Testis (tissue), 2 donors: ENCODE measurements at regions not wholly inside any gene's neighbourhood (a gene's known extent, or its start where the extent isn't known, plus 50 kb on each side); places are given as distances from the start of the nearest gene placed in this dataset.

ENCODE experiments used
- DNase-seq: peaks from one replicate; pipeline ENCODE4 v3.0.0-alpha.2; 2019
- H3K27ac ChIP-seq, 2 donors: fragments of 200-600 bp; sonication (generic); one replicate each; pipeline ENCODE4 v1.5.1; 2019
- H3K27me3 ChIP-seq: fragments of 200-600 bp; sonication (generic); one replicate; pipeline ENCODE4 v1.5.1; 2019
- H3K36me3 ChIP-seq: fragments of 200-600 bp; sonication (generic); one replicate; pipeline ENCODE4 v1.5.1; 2017; ENCODE audit warnings: low read depth; ENCODE audit errors: missing control alignments
- H3K4me1 ChIP-seq: fragments of 200-600 bp; sonication (generic); one replicate; pipeline ENCODE4 v1.5.1; 2019
- H3K4me3 ChIP-seq, 2 donors: fragments of 200-600 bp; sonication (generic); one replicate each; pipeline ENCODE4 v1.5.1; 2017 to 2019
- H3K9me3 ChIP-seq: fragments of 200-600 bp; sonication (generic); one replicate; pipeline ENCODE4 v1.5.1; 2017
- POLR2A ChIP-seq: fragments of 450-650 bp; IDR thresholded peaks from one replicate; pipeline ENCODE4 v1.6.1; 2017; ENCODE audit warnings: antibody characterized with exemption, mild to moderate bottlenecking, moderate library complexity
- WGBS, 2 donors: methylation state at CpG; one replicate each; pipeline ENCODE4 v1.1.5; 2018; 5-methylcytosine and 5-hydroxymethylcytosine counted together
- intact Hi-C: fragments of 100-400 bp; cut with DNase I; formaldehyde crosslinking; loops from one replicate; pipeline ENCODE4 v1.15.1; 2023; ENCODE audit warnings: low total_unique reads
- TF ChIP-seq, protein P1 (sequence below), 3 experiments: fragments of 450-650 bp in 2 of 3; fragments of 200-600 bp in 1 of 3; sonication (generic) in 1 of 3; IDR thresholded peaks; one replicate each; pipeline ENCODE4 v1.5.1; 2016 to 2019; ENCODE audit warnings: antibody characterized with exemption in 3 of 3, mild to moderate bottlenecking in 2 of 3, moderate library complexity in 1 of 3

DNA sequence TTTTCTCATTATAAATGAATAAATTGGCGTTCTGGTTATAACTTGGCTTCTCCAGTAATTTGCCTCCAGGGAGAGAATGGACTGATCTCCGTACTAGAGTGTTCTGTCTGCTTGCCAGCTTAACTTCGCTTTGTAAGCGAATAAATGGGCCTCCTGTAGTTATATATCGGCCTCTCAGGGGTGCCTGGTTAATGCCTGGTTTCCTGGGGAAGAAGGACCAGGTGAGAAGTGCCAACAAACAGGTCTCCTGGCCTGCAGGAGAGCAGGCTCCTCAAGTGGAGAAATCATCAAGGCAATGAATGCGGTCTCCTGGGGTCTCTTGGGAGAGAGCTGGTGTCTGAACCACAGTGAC, 107.4 kb upstream of the SERBP1 start:
- TF ChIP-seq POLR2A, result no peak
- TF ChIP-seq, protein P1, sequence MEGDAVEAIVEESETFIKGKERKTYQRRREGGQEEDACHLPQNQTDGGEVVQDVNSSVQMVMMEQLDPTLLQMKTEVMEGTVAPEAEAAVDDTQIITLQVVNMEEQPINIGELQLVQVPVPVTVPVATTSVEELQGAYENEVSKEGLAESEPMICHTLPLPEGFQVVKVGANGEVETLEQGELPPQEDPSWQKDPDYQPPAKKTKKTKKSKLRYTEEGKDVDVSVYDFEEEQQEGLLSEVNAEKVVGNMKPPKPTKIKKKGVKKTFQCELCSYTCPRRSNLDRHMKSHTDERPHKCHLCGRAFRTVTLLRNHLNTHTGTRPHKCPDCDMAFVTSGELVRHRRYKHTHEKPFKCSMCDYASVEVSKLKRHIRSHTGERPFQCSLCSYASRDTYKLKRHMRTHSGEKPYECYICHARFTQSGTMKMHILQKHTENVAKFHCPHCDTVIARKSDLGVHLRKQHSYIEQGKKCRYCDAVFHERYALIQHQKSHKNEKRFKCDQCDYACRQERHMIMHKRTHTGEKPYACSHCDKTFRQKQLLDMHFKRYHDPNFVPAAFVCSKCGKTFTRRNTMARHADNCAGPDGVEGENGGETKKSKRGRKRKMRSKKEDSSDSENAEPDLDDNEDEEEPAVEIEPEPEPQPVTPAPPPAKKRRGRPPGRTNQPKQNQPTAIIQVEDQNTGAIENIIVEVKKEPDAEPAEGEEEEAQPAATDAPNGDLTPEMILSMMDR (IDR thresholded peaks at IDR 0.05), result no peak
- intact Hi-C loops, result loop anchor here (10.0 kb wide), 1 partner anchor 147 kb away; the partner anchor contains the start of gene GADD45A
- 53 to 57% methylated on average over 6 of the region's 6 CpGs for WGBS, 2 donors
- Histone ChIP-seq H3K9me3 (no peaks in the 10 kb centered on the region), H3K4me3 (no peak overlapping the region), H3K36me3 (no peaks in the 10 kb centered on the region), H3K4me1 (no peaks in the 10 kb centered on the region), H3K27ac (peak overlapping the region; percentile 42 to 43), H3K27me3 (no peaks in the 10 kb centered on the region)
- DNase-seq, result peak; percentile 54

DNA sequence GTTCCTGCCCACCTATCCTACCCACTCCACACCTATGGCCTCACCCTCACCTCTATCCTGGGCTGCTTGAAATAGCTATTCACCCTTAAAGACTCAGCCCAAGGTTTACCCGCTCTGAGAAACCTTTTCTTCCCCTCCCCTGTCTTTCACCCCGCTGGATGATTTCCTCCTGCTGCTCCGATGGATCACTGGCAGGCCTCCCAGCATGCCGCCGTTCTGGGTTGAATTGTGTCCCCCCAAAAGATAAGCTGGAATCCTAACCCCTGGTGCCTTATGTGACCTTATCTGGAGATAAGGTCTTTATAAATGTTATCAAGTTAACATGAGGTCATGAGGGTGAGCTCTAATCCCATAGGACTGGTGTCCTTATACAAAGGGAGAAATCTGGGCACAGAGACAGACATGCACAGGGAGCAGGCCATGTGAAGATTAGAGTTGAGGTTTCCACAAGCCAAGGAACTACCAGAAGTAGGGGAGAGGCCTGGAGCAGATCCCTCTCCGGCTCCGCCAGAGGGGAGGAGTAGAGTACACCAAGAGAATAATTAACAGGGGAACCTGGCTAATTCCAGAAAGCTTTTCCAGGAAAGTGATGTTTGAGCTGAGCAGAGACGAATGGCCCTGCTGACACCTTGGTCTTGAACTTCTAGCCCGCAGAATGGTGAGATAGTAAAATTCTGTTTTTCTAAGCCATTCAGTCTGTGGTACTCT, 110.0 kb upstream of the SERBP1 start:
- Histone ChIP-seq H3K27me3 (no peaks in the 10 kb centered on the region), H3K4me3 (no peak overlapping the region), H3K4me1 (no peaks in the 10 kb centered on the region), H3K9me3 (no peaks in the 10 kb centered on the region), H3K27ac (no peak overlapping the region), H3K36me3 (no peaks in the 10 kb centered on the region)
- no peak for DNase-seq
- intact Hi-C loops, result no loop called here
- TF ChIP-seq, protein P1 (IDR thresholded peaks at IDR 0.05), result no peak
- TF ChIP-seq POLR2A, result no peak
- 73 to 83% methylated on average over 9 of the region's 9 CpGs for WGBS, 2 donors

DNA sequence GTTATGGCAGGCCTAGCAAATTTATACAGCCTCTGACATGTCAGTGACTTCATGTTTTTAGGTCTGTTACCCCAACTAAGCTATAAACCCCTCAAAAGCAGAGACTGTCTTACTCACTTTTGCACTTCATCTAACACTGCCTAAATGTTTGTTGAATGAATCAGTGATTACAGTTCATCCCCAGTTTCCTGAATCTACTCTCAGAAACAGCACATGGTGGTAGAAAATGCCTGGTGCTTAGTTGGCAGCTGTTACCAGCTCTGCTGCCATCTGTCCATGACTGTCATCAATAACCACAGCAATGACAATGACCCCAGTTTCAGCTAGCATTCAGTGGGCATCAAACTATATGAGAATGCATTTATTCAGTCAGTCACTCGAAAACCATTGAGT, 110.5 kb upstream of the SERBP1 start:
- Histone ChIP-seq H3K4me1 (no peaks in the 10 kb centered on the region), H3K4me3 (no peak overlapping the region), H3K27ac (no peak overlapping the region), H3K27me3 (no peaks in the 10 kb centered on the region), H3K9me3 (no peaks in the 10 kb centered on the region), H3K36me3 (no peaks in the 10 kb centered on the region)
- 88 to 90% methylated on average over 1 of the region's 1 CpG for WGBS, 2 donors
- DNase-seq, result no peak
- TF ChIP-seq, protein P1 (IDR thresholded peaks at IDR 0.05), result no peak
- TF ChIP-seq POLR2A, result no peak
- intact Hi-C loops, result no loop called here

DNA sequence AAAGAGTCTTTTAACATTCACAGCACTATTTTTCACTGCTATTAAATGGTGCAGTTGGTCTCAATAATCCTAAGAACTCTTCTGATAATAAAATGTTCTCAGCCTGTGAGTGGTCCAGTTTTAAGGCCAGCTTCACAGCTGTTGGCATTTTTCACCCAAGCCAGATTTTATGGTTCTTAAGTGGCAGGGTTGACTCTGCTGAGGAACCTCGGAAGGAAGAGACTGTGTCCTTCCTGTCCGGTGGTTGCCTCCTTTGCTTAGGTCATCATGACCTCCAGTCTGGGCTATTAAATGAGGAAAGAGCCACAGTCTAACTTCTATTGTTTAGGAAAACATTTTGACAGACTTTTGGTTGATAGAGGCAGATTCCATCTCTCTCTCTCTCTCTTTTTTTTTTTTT, 112.5 kb upstream of the SERBP1 start:
- Histone ChIP-seq H3K4me1 (no peaks in the 10 kb centered on the region), H3K4me3 (no peak overlapping the region), H3K36me3 (no peaks in the 10 kb centered on the region), H3K27me3 (no peaks in the 10 kb centered on the region), H3K27ac (no peak overlapping the region), H3K9me3 (no peaks in the 10 kb centered on the region)
- WGBS, 2 donors, result 29% methylated on average over 2 of the region's 2 CpGs; no CpG with 5 or more reads in 1 of the 2 donors
- intact Hi-C loops, result no loop called here
- DNase-seq, result no peak
- TF ChIP-seq, protein P1 (IDR thresholded peaks at IDR 0.05), result no peak
- TF ChIP-seq POLR2A, result no peak

DNA sequence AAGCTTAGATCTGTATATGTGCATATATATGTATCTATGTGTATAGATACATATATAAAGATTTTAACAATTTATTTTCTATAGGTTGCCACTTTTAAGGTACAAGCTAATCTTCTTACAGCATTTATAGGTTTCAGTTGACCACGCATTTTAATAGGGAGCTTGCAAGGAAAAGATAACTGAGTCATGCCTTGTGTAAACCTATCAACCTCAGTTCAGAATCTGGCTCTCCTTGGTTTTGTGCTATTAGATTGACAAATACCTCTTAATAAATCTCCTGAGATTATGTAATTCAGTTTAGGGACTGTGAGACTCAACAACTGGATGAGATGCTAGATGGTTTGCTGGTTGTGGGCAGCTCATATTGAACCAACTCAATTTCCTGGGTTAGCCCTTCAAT, 114.7 kb upstream of the SERBP1 start:
- Histone ChIP-seq H3K36me3 (no peaks in the 10 kb centered on the region), H3K27ac (no peak overlapping the region), H3K4me1 (no peaks in the 10 kb centered on the region), H3K9me3 (no peaks in the 10 kb centered on the region), H3K27me3 (no peaks in the 10 kb centered on the region), H3K4me3 (no peak overlapping the region)
- intact Hi-C loops, result no loop called here
- no peak for TF ChIP-seq POLR2A
- TF ChIP-seq, protein P1 (IDR thresholded peaks at IDR 0.05), result no peak
- no peak for DNase-seq
- WGBS, 2 donors, result 92 to 97% methylated on average over 1 of the region's 1 CpG
